Hepatocyte (in vitro differentiated cells): ENCODE measurements at regions not wholly inside any gene's neighbourhood (a gene's known extent, or its start where the extent isn't known, plus 50 kb on each side); places are given as distances from the start of the nearest gene placed in this dataset.

ENCODE experiments used
- DNase-seq: peaks from one replicate; pipeline ENCODE4 v3.0.0-alpha.2; 2016; ENCODE audit warnings: low spot score
- H2AFZ ChIP-seq: fragments of 200-600 bp; sonication (generic); 2 replicates; pipeline ENCODE4 v1.6.0; 2016; ENCODE audit warnings: antibody characterized with exemption, mild to moderate bottlenecking
- H3K27ac ChIP-seq: fragments of 200-600 bp; sonication (generic); 2 replicates; pipeline ENCODE4 v1.5.1; 2016; ENCODE audit warnings: mild to moderate bottlenecking
- H3K27me3 ChIP-seq: fragments of 200-600 bp; sonication (generic); 2 replicates; pipeline ENCODE4 v1.6.1; 2016
- H3K36me3 ChIP-seq: fragments of 200-600 bp; sonication (generic); replicated peaks from 2 replicates; pipeline ENCODE4 v1.5.1; 2016; ENCODE audit warnings: low read depth; ENCODE audit not compliant: insufficient read depth
- H3K4me1 ChIP-seq: fragments of 200-600 bp; sonication (generic); 2 replicates; pipeline ENCODE4 v1.5.1; 2016; ENCODE audit warnings: mild to moderate bottlenecking, moderate library complexity; ENCODE audit not compliant: insufficient read depth
- H3K4me2 ChIP-seq: fragments of 200-600 bp; sonication (generic); 2 replicates; pipeline ENCODE4 v1.6.0; 2016
- H3K4me3 ChIP-seq: fragments of 200-600 bp; sonication (generic); 2 replicates; pipeline ENCODE4 v1.5.1; 2016; ENCODE audit warnings: mild to moderate bottlenecking
- H3K79me2 ChIP-seq: fragments of 200-600 bp; sonication (generic); 2 replicates; pipeline ENCODE4 v1.6.0; 2017; ENCODE audit warnings: mild to moderate bottlenecking
- H3K9me2 ChIP-seq: fragments of 200-600 bp; sonication (generic); replicated peaks from 2 replicates; pipeline ENCODE4 v1.6.0; 2017; ENCODE audit warnings: mild to moderate bottlenecking; ENCODE audit not compliant: insufficient read depth
- H3K9me3 ChIP-seq: fragments of 200-600 bp; sonication (generic); 2 replicates; pipeline ENCODE4 v1.5.1; 2016; ENCODE audit warnings: low read depth, mild to moderate bottlenecking
- H4K20me1 ChIP-seq: fragments of 200-600 bp; sonication (generic); 2 replicates; pipeline ENCODE4 v1.6.0; 2016; ENCODE audit warnings: mild to moderate bottlenecking; ENCODE audit not compliant: insufficient read depth, poor library complexity, severe bottlenecking
- EZH2 ChIP-seq: fragments of 200-600 bp; sonication (generic); IDR thresholded peaks from 2 replicates; pipeline ENCODE4 v1.6.1; 2016; ENCODE audit warnings: antibody characterized with exemption, mild to moderate bottlenecking, borderline replicate concordance
- EZH2phosphoT487 ChIP-seq: fragments of 200-600 bp; sonication (generic); IDR thresholded peaks from one replicate; pipeline ENCODE4 v1.6.1; 2018; ENCODE audit warnings: antibody characterized with exemption, mild to moderate bottlenecking, low read depth, moderate library complexity; ENCODE audit not compliant: unreplicated experiment, severe bottlenecking
- WGBS: methylation state at CpG from one replicate; pipeline ENCODE4 v1.1.6; 2016; ENCODE audit warnings: low lambda C conversion rate; ENCODE audit errors: missing lambda C conversion rate; 5-methylcytosine and 5-hydroxymethylcytosine counted together
- TF ChIP-seq, protein P1 (sequence below): fragments of 200-600 bp; sonication (generic); IDR thresholded peaks from 2 replicates; pipeline ENCODE4 v1.5.1; 2016; ENCODE audit warnings: antibody characterized with exemption, mild to moderate bottlenecking; ENCODE audit not compliant: poor library complexity

- no peaks in the 10 kb centered on the region for H3K9me3 ChIP-seq
- TF ChIP-seq, protein P1, sequence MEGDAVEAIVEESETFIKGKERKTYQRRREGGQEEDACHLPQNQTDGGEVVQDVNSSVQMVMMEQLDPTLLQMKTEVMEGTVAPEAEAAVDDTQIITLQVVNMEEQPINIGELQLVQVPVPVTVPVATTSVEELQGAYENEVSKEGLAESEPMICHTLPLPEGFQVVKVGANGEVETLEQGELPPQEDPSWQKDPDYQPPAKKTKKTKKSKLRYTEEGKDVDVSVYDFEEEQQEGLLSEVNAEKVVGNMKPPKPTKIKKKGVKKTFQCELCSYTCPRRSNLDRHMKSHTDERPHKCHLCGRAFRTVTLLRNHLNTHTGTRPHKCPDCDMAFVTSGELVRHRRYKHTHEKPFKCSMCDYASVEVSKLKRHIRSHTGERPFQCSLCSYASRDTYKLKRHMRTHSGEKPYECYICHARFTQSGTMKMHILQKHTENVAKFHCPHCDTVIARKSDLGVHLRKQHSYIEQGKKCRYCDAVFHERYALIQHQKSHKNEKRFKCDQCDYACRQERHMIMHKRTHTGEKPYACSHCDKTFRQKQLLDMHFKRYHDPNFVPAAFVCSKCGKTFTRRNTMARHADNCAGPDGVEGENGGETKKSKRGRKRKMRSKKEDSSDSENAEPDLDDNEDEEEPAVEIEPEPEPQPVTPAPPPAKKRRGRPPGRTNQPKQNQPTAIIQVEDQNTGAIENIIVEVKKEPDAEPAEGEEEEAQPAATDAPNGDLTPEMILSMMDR, result no peak
- TF ChIP-seq EZH2phosphoT487 (no peak), EZH2 (no peak)
- no peaks in the 10 kb centered on the region for H3K27me3 ChIP-seq
- peaks cover 49% of the 10 kb centered on the region for H3K4me1 ChIP-seq
- no peak overlapping the region for H3K4me3 ChIP-seq
- H4K20me1 ChIP-seq, result no peaks in the 10 kb centered on the region
- no peaks in the 10 kb centered on the region for H3K79me2 ChIP-seq
- no peak overlapping the region for H3K4me2 ChIP-seq
- DNase-seq, result peak; percentile 62
- WGBS, result 77% methylated on average over 14 of the region's 14 CpGs
- H3K27ac ChIP-seq, result peak overlapping the region; percentile 54
- H3K9me2 ChIP-seq, result no peaks in the 10 kb centered on the region
- no peaks in the 10 kb centered on the region for H3K36me3 ChIP-seq
- no peak overlapping the region for H2AFZ ChIP-seq
These were observed 321.1 kb upstream of the ZMIZ1 start for GRCh38 chr10:78747401-78748234.

DNA sequence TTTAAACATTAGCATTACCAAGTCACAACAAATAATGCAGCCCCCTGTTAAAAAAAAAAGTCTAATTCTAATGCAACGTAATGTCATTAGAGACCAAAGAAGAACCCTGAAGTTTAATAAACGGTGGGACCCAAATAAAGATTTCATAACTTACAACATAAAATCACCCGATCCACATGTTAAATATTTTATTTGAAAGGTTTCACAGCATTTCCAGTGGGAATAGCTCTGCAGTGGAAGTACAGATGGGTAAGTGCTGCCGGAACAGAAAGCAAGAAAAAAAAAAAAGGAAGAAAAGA is 320.6 kb upstream of the ZMIZ1 start:
- no peaks in the 10 kb centered on the region for H3K9me3 ChIP-seq
- no peaks in the 10 kb centered on the region for H4K20me1 ChIP-seq
- peaks cover 45% of the 10 kb centered on the region for H3K4me1 ChIP-seq
- no peak for DNase-seq
- H3K36me3 ChIP-seq, result no peaks in the 10 kb centered on the region
- H3K4me2 ChIP-seq, result no peak overlapping the region
- no peak overlapping the region for H3K27ac ChIP-seq
- H3K27me3 ChIP-seq, result no peaks in the 10 kb centered on the region
- H3K79me2 ChIP-seq, result no peaks in the 10 kb centered on the region
- no peak overlapping the region for H2AFZ ChIP-seq
- 68% methylated on average over 4 of the region's 4 CpGs for WGBS
- TF ChIP-seq EZH2 (no peak), EZH2phosphoT487 (no peak)
- TF ChIP-seq, protein P1, result no peak
- H3K4me3 ChIP-seq, result no peak overlapping the region
- H3K9me2 ChIP-seq, result no peaks in the 10 kb centered on the region

DNA sequence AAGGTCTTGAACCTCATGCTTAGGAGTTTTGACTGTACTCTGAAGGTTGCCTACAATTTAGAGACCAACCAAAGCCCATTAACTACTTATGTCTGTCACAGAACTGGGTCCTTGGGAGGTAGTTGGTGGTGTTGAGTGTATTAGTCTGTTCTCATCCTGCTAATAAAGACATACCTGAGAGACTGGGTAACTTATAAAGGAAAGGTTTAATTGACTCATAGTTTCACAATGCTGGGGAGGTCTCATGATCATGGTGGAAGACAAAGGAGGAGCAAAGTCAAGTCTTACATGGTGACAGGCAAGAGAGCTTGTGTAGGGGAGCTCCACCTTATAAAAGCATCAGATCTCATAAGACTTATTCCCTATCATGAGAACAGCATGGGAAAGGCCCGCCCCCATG is 319.6 kb upstream of the ZMIZ1 start:
- TF ChIP-seq EZH2 (no peak), EZH2phosphoT487 (no peak)
- TF ChIP-seq, protein P1, result no peak
- Histone ChIP-seq H3K4me2 (no peak overlapping the region), H3K4me3 (no peak overlapping the region), H3K9me2 (no peaks in the 10 kb centered on the region), H3K36me3 (no peaks in the 10 kb centered on the region), H3K27me3 (no peaks in the 10 kb centered on the region), H3K79me2 (no peaks in the 10 kb centered on the region), H2AFZ (no peak overlapping the region), H4K20me1 (no peaks in the 10 kb centered on the region), H3K27ac (no peak overlapping the region), H3K4me1 (peaks cover 37% of the 10 kb centered on the region), H3K9me3 (no peaks in the 10 kb centered on the region)
- DNase-seq, result no peak
- WGBS, result 89% methylated on average over 1 of the region's 1 CpG

GRCh38 chr10:78749898-78750297 is 318.9 kb upstream of the ZMIZ1 start:
- H3K4me3 ChIP-seq, result no peak overlapping the region
- H3K9me3 ChIP-seq, result no peaks in the 10 kb centered on the region
- H3K27ac ChIP-seq, result no peak overlapping the region
- no peak overlapping the region for H3K4me2 ChIP-seq
- TF ChIP-seq EZH2phosphoT487 (no peak), EZH2 (no peak)
- TF ChIP-seq, protein P1, result no peak
- no peaks in the 10 kb centered on the region for H3K79me2 ChIP-seq
- no peak for DNase-seq
- no peaks in the 10 kb centered on the region for H3K36me3 ChIP-seq
- H3K27me3 ChIP-seq, result no peaks in the 10 kb centered on the region
- WGBS, result 86% methylated on average over 1 of the region's 1 CpG
- peaks cover 34% of the 10 kb centered on the region for H3K4me1 ChIP-seq
- no peak overlapping the region for H2AFZ ChIP-seq
- no peaks in the 10 kb centered on the region for H3K9me2 ChIP-seq
- no peaks in the 10 kb centered on the region for H4K20me1 ChIP-seq
